H1 (cell line): ENCODE measurements at regions not wholly inside any gene's neighbourhood (a gene's known extent, or its start where the extent isn't known, plus 50 kb on each side); places are given as distances from the start of the nearest gene placed in this dataset.

Experiments
- CTCF ChIA-PET: fragments of 300-600 bp; sonication (Branson Sonifier 250); formaldehyde crosslinking; loops from one replicate; lab custom pipeline; 2021; ENCODE audit not compliant: partially characterized antibody; lab: Charles Lee
- POLR2A ChIA-PET: fragments of 300-600 bp; sonication (Branson Sonifier 250); formaldehyde crosslinking; loops from one replicate; lab custom pipeline; 2021; ENCODE audit warnings: inconsistent platforms; ENCODE audit not compliant: partially characterized antibody; lab: Charles Lee
- DNase-seq, 2 experiments: peaks; one replicate each; pipeline versions ENCODE4 v3.0.0 to v3.0.0-alpha.2; 2010 to 2022; ENCODE audit warnings: low spot score in 2 of 2, low read depth in 1 of 2, mixed read lengths in 1 of 2
- FAIRE-seq: peaks from 2 replicates; lab custom pipeline; 2011; peaks lifted over from hg19 to GRCh38; lab: Jason Lieb, UNC
- H2AFZ ChIP-seq: 2 replicates; pipeline ENCODE4 v1.8.1; 2012; ENCODE audit warnings: low read length, inconsistent platforms
- H2AK5ac ChIP-seq: 2 replicates; pipeline ENCODE4 v1.6.1; 2013; ENCODE audit warnings: low read depth, low read length
- H2BK120ac ChIP-seq: replicated peaks from 2 replicates; pipeline ENCODE3; 2013; ENCODE audit warnings: low read depth, low read length, inconsistent platforms
- H2BK12ac ChIP-seq: 2 replicates; pipeline ENCODE4 v1.6.1; 2013; ENCODE audit warnings: low read depth, low read length
- H2BK15ac ChIP-seq: 2 replicates; pipeline ENCODE4 v1.6.1; 2013; ENCODE audit warnings: low read length
- H2BK20ac ChIP-seq: 2 replicates; pipeline ENCODE4 v1.6.1; 2013; ENCODE audit warnings: low read length
- H2BK5ac ChIP-seq: 2 replicates; pipeline ENCODE4 v1.6.1; 2013; ENCODE audit warnings: low read depth, low read length
- H3K14ac ChIP-seq: 2 replicates; pipeline ENCODE4 v1.6.1; 2013; ENCODE audit warnings: inconsistent platforms; ENCODE audit not compliant: insufficient read length
- H3K18ac ChIP-seq: 2 replicates; pipeline ENCODE4 v1.6.1; 2013; ENCODE audit warnings: low read length; ENCODE audit errors: extremely low read depth
- H3K23ac ChIP-seq: 2 replicates; pipeline ENCODE4 v1.6.1; 2013; ENCODE audit warnings: inconsistent platforms; ENCODE audit not compliant: insufficient read length
- H3K23me2 ChIP-seq: 2 replicates; pipeline ENCODE4 v1.6.1; 2013; ENCODE audit warnings: low read depth, low read length
- H3K27ac ChIP-seq: 2 replicates; pipeline ENCODE4 v1.6.1; 2011; ENCODE audit warnings: low read depth, low read length, inconsistent platforms
- H3K27me3 ChIP-seq, 4 experiments: replicated peaks in 1 of 4; 1 replicate in 1 of 4; 2 replicates in 3 of 4; pipeline versions ENCODE4 v1.6.1 to v1.8.1; 2011 to 2013; ENCODE audit warnings: low read length in 3 of 4, mild to moderate bottlenecking in 3 of 4, inconsistent platforms in 2 of 4, mixed read lengths in 2 of 4, moderate library complexity in 1 of 4; ENCODE audit not compliant: control insufficient read depth in 3 of 4, insufficient read depth in 3 of 4; ENCODE audit errors: extremely low read depth in 1 of 4
- H3K36me3 ChIP-seq, 4 experiments: 2 replicates each; pipeline versions ENCODE4 v1.6.1 to v1.8.1; 2011 to 2013; ENCODE audit warnings: mild to moderate bottlenecking in 4 of 4, low read length in 3 of 4, moderate library complexity in 2 of 4, control low read depth in 1 of 4, inconsistent platforms in 1 of 4; ENCODE audit not compliant: insufficient read depth in 4 of 4, control insufficient read depth in 2 of 4
- H3K4ac ChIP-seq: replicated peaks from 2 replicates; pipeline ENCODE3; 2013; ENCODE audit warnings: low read length, low read depth, mixed read lengths, inconsistent platforms; ENCODE audit not compliant: insufficient read length
- H3K4me1 ChIP-seq, 4 experiments: replicated peaks in 1 of 4; 1 replicate in 1 of 4; 2 replicates in 3 of 4; pipeline versions ENCODE4 v1.6.1 to v1.8.1; 2011 to 2013; ENCODE audit warnings: low read length in 3 of 4, inconsistent platforms in 2 of 4, mixed read lengths in 1 of 4; ENCODE audit not compliant: insufficient read depth in 4 of 4, control insufficient read depth in 3 of 4
- H3K4me2 ChIP-seq, 2 experiments: 2 replicates each; pipeline versions ENCODE4 v1.6.1 to v1.8.1; 2011 to 2013; ENCODE audit warnings: low read depth in 2 of 2, low read length in 2 of 2, control low read depth in 1 of 2, inconsistent platforms in 1 of 2, mild to moderate bottlenecking in 1 of 2; ENCODE audit not compliant: insufficient read depth in 1 of 2
- H3K4me3 ChIP-seq, 4 experiments: fragments of 200-600, 300-600 bp in 1 of 4; sonication (generic), shearing (Covaris generic), sonication (Bioruptor Twin) in 1 of 4; 2 replicates each; pipeline versions ENCODE4 v1.5.1 to v1.8.1; 2011 to 2016; ENCODE audit warnings: low read length in 4 of 4, low read depth in 3 of 4, control low read depth in 2 of 4, inconsistent platforms in 2 of 4, mild to moderate bottlenecking in 2 of 4, mixed read lengths in 1 of 4, moderate library complexity in 1 of 4; ENCODE audit not compliant: insufficient read depth in 2 of 4; ENCODE audit errors: extremely low read depth in 1 of 4
- H3K56ac ChIP-seq: replicated peaks from 2 replicates; pipeline ENCODE3; 2013; ENCODE audit warnings: low read depth, mild to moderate bottlenecking, mixed read lengths, low read length, inconsistent platforms; ENCODE audit not compliant: insufficient read length
- H3K79me1 ChIP-seq: 2 replicates; pipeline ENCODE4 v1.6.1; 2013; ENCODE audit warnings: low read depth, low read length, control low read depth
- H3K79me2 ChIP-seq, 2 experiments: 2 replicates each; pipeline versions ENCODE4 v1.6.1 to v1.8.1; 2012 to 2013; ENCODE audit warnings: low read length in 2 of 2, mild to moderate bottlenecking in 2 of 2, inconsistent platforms in 1 of 2; ENCODE audit not compliant: insufficient read depth in 2 of 2, control insufficient read depth in 1 of 2
- H3K9ac ChIP-seq, 4 experiments: replicated peaks in 1 of 4; 1 replicate in 1 of 4; 2 replicates in 3 of 4; pipeline versions ENCODE4 v1.6.1 to v1.8.1; 2011 to 2013; ENCODE audit warnings: low read depth in 3 of 4, low read length in 3 of 4, control low read depth in 2 of 4, mild to moderate bottlenecking in 2 of 4, moderate library complexity in 2 of 4, inconsistent platforms in 1 of 4; ENCODE audit errors: extremely low read depth in 1 of 4
- H3K9me3 ChIP-seq, 2 experiments: 2 replicates each; pipeline versions ENCODE4 v1.6.1 to v1.8.1; 2012 to 2013; ENCODE audit warnings: mild to moderate bottlenecking in 2 of 2, moderate library complexity in 2 of 2, control low read depth in 1 of 2, inconsistent platforms in 1 of 2, low read depth in 1 of 2, low read length in 1 of 2, mixed read lengths in 1 of 2; ENCODE audit not compliant: insufficient read depth in 2 of 2
- H4K20me1 ChIP-seq, 2 experiments: replicated peaks in 1 of 2; 2 replicates each; pipeline versions ENCODE3 to v1.8.1; 2011 to 2013; ENCODE audit warnings: inconsistent platforms in 2 of 2, low read length in 2 of 2, mild to moderate bottlenecking in 1 of 2; ENCODE audit not compliant: insufficient read depth in 2 of 2, control insufficient read depth in 1 of 2
- H4K5ac ChIP-seq: 2 replicates; pipeline ENCODE4 v1.6.1; 2013; ENCODE audit warnings: low read length, low read depth, mixed read lengths, inconsistent platforms; ENCODE audit not compliant: insufficient read length
- H4K8ac ChIP-seq: 2 replicates; pipeline ENCODE4 v1.8.0; 2013; ENCODE audit warnings: mild to moderate bottlenecking, moderate library complexity, low read length, inconsistent platforms; ENCODE audit not compliant: insufficient read depth; ENCODE audit errors: extremely low read depth
- H4K91ac ChIP-seq: replicated peaks from 2 replicates; pipeline ENCODE3; 2013; ENCODE audit warnings: low read length, mixed read lengths, inconsistent platforms; ENCODE audit not compliant: insufficient read length
- CBX8 ChIP-seq: fragments of 300-800, 300-1000 bp; sonication (generic); IDR thresholded peaks from 2 replicates; pipeline ENCODE4 v1.7.1; 2016; ENCODE audit warnings: low read depth, low read length, borderline replicate concordance
- CEBPB ChIP-seq: IDR thresholded peaks from 2 replicates; pipeline ENCODE4 v1.6.1; 2012; ENCODE audit warnings: low read depth, low read length
- CHD1 ChIP-seq: IDR thresholded peaks from 2 replicates; pipeline ENCODE4 v1.6.1; 2012; ENCODE audit warnings: low read depth, low read length, improper control_type of control experiment
- CHD2 ChIP-seq: IDR thresholded peaks from 2 replicates; pipeline ENCODE4 v1.6.1; 2012; ENCODE audit warnings: low read length, improper control_type of control experiment
- CREB1 ChIP-seq: IDR thresholded peaks from 2 replicates; pipeline ENCODE4 v1.6.1; 2012; ENCODE audit warnings: inconsistent platforms
- CTBP2 ChIP-seq: IDR thresholded peaks from 2 replicates; pipeline ENCODE4 v1.7.0; 2011; ENCODE audit warnings: borderline replicate concordance, mild to moderate bottlenecking, moderate library complexity, mixed read lengths, low read length; ENCODE audit not compliant: insufficient read depth, insufficient read length
- EGR1 ChIP-seq: IDR thresholded peaks from 2 replicates; pipeline ENCODE4 v1.6.1; 2011; ENCODE audit warnings: low read depth, low read length, borderline replicate concordance
- GABPA ChIP-seq: IDR thresholded peaks from 2 replicates; pipeline ENCODE4 v1.6.1; 2011; ENCODE audit warnings: mild to moderate bottlenecking, low read length, moderate library complexity, borderline replicate concordance; ENCODE audit not compliant: insufficient read depth
- GTF2F1 ChIP-seq: IDR thresholded peaks from 2 replicates; pipeline ENCODE4 v1.6.1; 2012; ENCODE audit warnings: low read depth, low read length, improper control_type of control experiment, borderline replicate concordance
- JUN ChIP-seq: IDR thresholded peaks from 2 replicates; pipeline ENCODE4 v1.6.1; 2011; ENCODE audit warnings: low read depth, mild to moderate bottlenecking, improper control_type of control experiment, low read length
- KDM4A ChIP-seq: IDR thresholded peaks from one replicate; pipeline ENCODE4 v1.7.1; 2012; ENCODE audit warnings: low read depth, mild to moderate bottlenecking, moderate library complexity, low read length, inconsistent platforms; ENCODE audit not compliant: severe bottlenecking
- POLR2AphosphoS5 ChIP-seq: IDR thresholded peaks from 2 replicates; pipeline ENCODE4 v1.6.1; 2011; ENCODE audit warnings: low read depth, low read length
- SRF ChIP-seq: IDR thresholded peaks from 2 replicates; pipeline ENCODE4 v1.6.1; 2011; ENCODE audit warnings: mild to moderate bottlenecking, low read depth, low read length, moderate library complexity
- WGBS, 2 experiments: shearing (Covaris generic) in 1 of 2; methylation state at CpG; one replicate each; pipeline versions ENCODE4 v1.1.6 to v1.1.7; 2013 to 2015; ENCODE audit warnings: low lambda C conversion rate in 2 of 2, mixed read lengths in 2 of 2, inconsistent platforms in 1 of 2, low coverage in 1 of 2, missing lambda C conversion rate in 1 of 2; ENCODE audit not compliant: insufficient replicate concordance in 2 of 2, insufficient coverage in 1 of 2, insufficient read length in 1 of 2; ENCODE audit errors: extremely low coverage in 1 of 2, missing lambda C conversion rate in 1 of 2; 5-methylcytosine and 5-hydroxymethylcytosine counted together
- TF ChIP-seq, protein P1 (sequence below): IDR thresholded peaks from 2 replicates; pipeline ENCODE4 v1.6.1; 2011; ENCODE audit warnings: low read length, improper control_type of control experiment

DNA sequence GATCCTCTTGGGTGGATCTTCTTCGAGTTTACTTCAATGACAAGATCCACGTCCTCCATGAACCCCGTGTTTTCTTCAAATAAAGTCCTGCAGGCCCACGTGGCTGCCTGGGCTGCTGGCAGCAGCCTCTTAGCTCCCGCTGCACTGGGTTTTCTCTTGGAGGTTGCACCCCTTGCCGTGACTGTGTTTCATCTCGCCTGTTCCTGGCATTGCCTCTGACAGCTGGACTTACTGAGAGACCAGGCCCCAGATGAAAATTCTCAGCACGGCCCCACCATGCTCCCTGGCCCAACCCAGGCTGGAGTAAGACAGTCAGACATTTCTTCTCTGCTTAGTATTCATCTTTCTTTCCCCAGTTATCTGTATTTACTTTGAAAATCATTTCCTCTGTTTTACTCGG is 274.8 kb upstream of the RUNX1 start:
- H2AK5ac ChIP-seq, result no peak overlapping the region
- ChIA-PET CTCF (no interaction called here), POLR2A (no interaction called here)
- no peak overlapping the region for H3K4me3 ChIP-seq
- no peak overlapping the region for H4K91ac ChIP-seq
- DNase-seq, result no peak
- H3K4ac ChIP-seq, result no peak overlapping the region
- H3K27ac ChIP-seq, result no peak overlapping the region
- H2BK120ac ChIP-seq, result no peak overlapping the region
- no peak overlapping the region for H2AFZ ChIP-seq
- no peak overlapping the region for H3K56ac ChIP-seq
- no peak overlapping the region for H2BK20ac ChIP-seq
- no peaks in the 10 kb centered on the region for H3K27me3 ChIP-seq
- no peak overlapping the region for H3K23ac ChIP-seq
- H4K20me1 ChIP-seq, result no peaks in the 10 kb centered on the region
- no peak overlapping the region for H3K18ac ChIP-seq
- no peak overlapping the region for H2BK12ac ChIP-seq
- H3K79me1 ChIP-seq, result no peaks in the 10 kb centered on the region
- H3K23me2 ChIP-seq, result no peaks in the 10 kb centered on the region
- no peak for TF ChIP-seq CBX8
- TF ChIP-seq SRF, result no peak
- no peak for TF ChIP-seq POLR2AphosphoS5
- no peak for TF ChIP-seq CHD2
- TF ChIP-seq KDM4A, result no peak
- no peak for TF ChIP-seq CREB1
- TF ChIP-seq JUN, result no peak
- no peak for TF ChIP-seq GTF2F1
- TF ChIP-seq CHD1, result no peak
- no peak for TF ChIP-seq GABPA
- TF ChIP-seq EGR1, result no peak
- no peak for TF ChIP-seq CTBP2
- TF ChIP-seq, protein P1, sequence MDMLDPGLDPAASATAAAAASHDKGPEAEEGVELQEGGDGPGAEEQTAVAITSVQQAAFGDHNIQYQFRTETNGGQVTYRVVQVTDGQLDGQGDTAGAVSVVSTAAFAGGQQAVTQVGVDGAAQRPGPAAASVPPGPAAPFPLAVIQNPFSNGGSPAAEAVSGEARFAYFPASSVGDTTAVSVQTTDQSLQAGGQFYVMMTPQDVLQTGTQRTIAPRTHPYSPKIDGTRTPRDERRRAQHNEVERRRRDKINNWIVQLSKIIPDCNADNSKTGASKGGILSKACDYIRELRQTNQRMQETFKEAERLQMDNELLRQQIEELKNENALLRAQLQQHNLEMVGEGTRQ, result no peak
- no peak for TF ChIP-seq CEBPB
- no peaks in the 10 kb centered on the region for H3K79me2 ChIP-seq
- H2BK15ac ChIP-seq, result no peak overlapping the region
- no peaks in the 10 kb centered on the region for H3K4me1 ChIP-seq
- H3K9me3 ChIP-seq, result no peaks in the 10 kb centered on the region
- H3K14ac ChIP-seq, result no peak overlapping the region
- no peak overlapping the region for H4K8ac ChIP-seq
- no peak overlapping the region for H2BK5ac ChIP-seq
- 90% methylated on average over 9 of the region's 9 CpGs; no CpG with 5 or more reads in 1 of the 2 experiments for WGBS, 2 experiments
- no peak for FAIRE-seq
- no peak overlapping the region for H4K5ac ChIP-seq
- H3K9ac ChIP-seq, result no peak overlapping the region
- no peaks in the 10 kb centered on the region for H3K36me3 ChIP-seq
- no peak overlapping the region for H3K4me2 ChIP-seq
